Dedifferentiated amniotic fluid mesenchymal stem cell (primary cell): ENCODE measurements at regions not wholly inside any gene's neighbourhood (a gene's known extent, or its start where the extent isn't known, plus 50 kb on each side); places are given as distances from the start of the nearest gene placed in this dataset.
A peak's percentile ranks its signal among the peaks of the same experiment; 100 is the strongest.
"Not testable (repeated sequence)": the region's sequence is repeated elsewhere in the genome, so short reads cannot be mapped to it uniquely, and the experiment has no call there.

Source experiments
- DNase-seq: peaks from one replicate; pipeline ENCODE4 v3.0.0-alpha.2; 2016; ENCODE audit errors: extremely low spot score

GRCh38 chrX:45404206-45404605 is 203.5 kb upstream of the DIPK2B start:
- DNase-seq: no peak

- DNase-seq: no peak
Measured at GRCh38 chrX:45401923-45402322, 201.2 kb upstream of the DIPK2B start.

GRCh38 chrX:45400951-45401725 is 200.5 kb upstream of the DIPK2B start:
- DNase-seq: not testable (repeated sequence)

GRCh38 chrX:45400027-45400779 is 199.5 kb upstream of the DIPK2B start:
- peak; percentile 45 for DNase-seq

GRCh38 chrX:45385757-45386156 is 185.1 kb upstream of the DIPK2B start:
- peak; percentile 30 for DNase-seq

GRCh38 chrX:45381841-45382240 is 181.2 kb upstream of the DIPK2B start:
- DNase-seq: no peak

GRCh38 chrX:45381366-45381765 is 180.7 kb upstream of the DIPK2B start:
- no peak for DNase-seq

- DNase-seq: no peak
Measured at GRCh38 chrX:45379236-45379635, 178.6 kb upstream of the DIPK2B start.

GRCh38 chrX:45372151-45372550 is 171.5 kb upstream of the DIPK2B start:
- no peak for DNase-seq

GRCh38 chrX:45368705-45369104 is 168.0 kb upstream of the DIPK2B start:
- no peak for DNase-seq

GRCh38 chrX:45363596-45363995 is 162.9 kb upstream of the DIPK2B start:
- no peak for DNase-seq

GRCh38 chrX:45360571-45360970 is 159.9 kb upstream of the DIPK2B start:
- no peak for DNase-seq

GRCh38 chrX:45358392-45358791 is 157.7 kb upstream of the DIPK2B start:
- no peak for DNase-seq

- no peak for DNase-seq
Measured at GRCh38 chrX:45353456-45353855, 152.8 kb upstream of the DIPK2B start.

GRCh38 chrX:45352611-45353010 is 151.9 kb upstream of the DIPK2B start:
- no peak for DNase-seq

GRCh38 chrX:45351478-45351877 is 150.8 kb upstream of the DIPK2B start:
- DNase-seq: peak; percentile 47

- DNase-seq: no peak
Measured at GRCh38 chrX:45348296-45348695, 147.6 kb upstream of the DIPK2B start.

- peak; percentile 53 for DNase-seq
Measured at GRCh38 chrX:45347877-45348276, 147.2 kb upstream of the DIPK2B start.

GRCh38 chrX:45344594-45344993 is 143.9 kb upstream of the DIPK2B start:
- peak; percentile 91 for DNase-seq

- DNase-seq: no peak
Measured at GRCh38 chrX:45329217-45329616, 128.5 kb upstream of the DIPK2B start.

GRCh38 chrX:45324941-45325340 is 124.3 kb upstream of the DIPK2B start:
- no peak for DNase-seq

GRCh38 chrX:45323387-45323786 is 122.7 kb upstream of the DIPK2B start:
- DNase-seq: no peak

- DNase-seq: no peak
Measured at GRCh38 chrX:45322820-45323219, 122.1 kb upstream of the DIPK2B start.
